Anterior cingulate cortex (tissue), 58 donors: ENCODE measurements at regions not wholly inside any gene's neighbourhood (a gene's known extent, or its start where the extent isn't known, plus 50 kb on each side); places are given as distances from the start of the nearest gene placed in this dataset.

ENCODE experiments used
- DNase-seq, 58 donors: peaks; one replicate each; lab custom pipeline; 2025; lab: John Stamatoyannopoulos, UW

GRCh38 chr4:13260513-13260912 is 223.6 kb downstream of the RAB28 start:
- DNase-seq: no peak

- no peak for DNase-seq
Observed at GRCh38 chr4:13250263-13250662, 233.9 kb downstream of the RAB28 start.

GRCh38 chr4:13248621-13249298 is 235.4 kb downstream of the RAB28 start:
- no peak for DNase-seq

GRCh38 chr4:13246107-13246506 is 238.0 kb downstream of the RAB28 start:
- DNase-seq: no peak

GRCh38 chr4:13244444-13244843 is 239.7 kb downstream of the RAB28 start:
- no peak for DNase-seq

- no peak for DNase-seq
Observed at GRCh38 chr4:13243152-13243551, 241.0 kb downstream of the RAB28 start.

GRCh38 chr4:13240066-13240465 is 244.1 kb downstream of the RAB28 start:
- DNase-seq: no peak

- DNase-seq: no peak
Observed at GRCh38 chr4:13238936-13239335, 245.2 kb downstream of the RAB28 start.

- DNase-seq: no peak
Observed at GRCh38 chr4:13236485-13236884, 247.7 kb downstream of the RAB28 start.

GRCh38 chr4:13233755-13234154 is 250.4 kb downstream of the RAB28 start:
- DNase-seq: no peak

- DNase-seq: no peak
Observed at GRCh38 chr4:13219971-13220370, 264.2 kb downstream of the RAB28 start.

GRCh38 chr4:13218326-13218958 is 265.7 kb downstream of the RAB28 start:
- peak in 30 of 58 donors; percentile 1 to 78 (median 8) for DNase-seq

GRCh38 chr4:13215560-13215959 is 268.6 kb downstream of the RAB28 start:
- no peak for DNase-seq

GRCh38 chr4:13212936-13213335 is 271.2 kb downstream of the RAB28 start:
- no peak for DNase-seq

GRCh38 chr4:13209600-13209999 is 274.5 kb downstream of the RAB28 start:
- DNase-seq: no peak

GRCh38 chr4:13208558-13209193 is 275.5 kb downstream of the RAB28 start:
- no peak for DNase-seq

- DNase-seq: no peak
Observed at GRCh38 chr4:13207226-13207625, 276.9 kb downstream of the RAB28 start.

GRCh38 chr4:13203101-13203500 is 281.0 kb downstream of the RAB28 start:
- DNase-seq: no peak

GRCh38 chr4:13202701-13203100 is 281.4 kb downstream of the RAB28 start:
- DNase-seq: no peak

GRCh38 chr4:13201241-13201640 is 282.9 kb downstream of the RAB28 start:
- no peak for DNase-seq

- DNase-seq: no peak
Observed at GRCh38 chr4:13196721-13197120, 287.4 kb downstream of the RAB28 start.

GRCh38 chr4:13193662-13194061 is 290.5 kb downstream of the RAB28 start:
- DNase-seq: no peak
